Neural cell (in vitro differentiated cells): ENCODE measurements at regions not wholly inside any gene's neighbourhood (a gene's known extent, or its start where the extent isn't known, plus 50 kb on each side); places are given as distances from the start of the nearest gene placed in this dataset.

Experiments used
- EZH2 ChIP-seq: fragments of 200-600, 300-800 bp; shearing (Covaris generic), sonication (generic); IDR thresholded peaks from 2 replicates; pipeline ENCODE4 v1.6.1; 2014; ENCODE audit warnings: antibody characterized with exemption, low read length, borderline replicate concordance, mild to moderate bottlenecking; ENCODE audit not compliant: insufficient read depth, poor library complexity, severe bottlenecking
- SMC3 ChIP-seq: fragments of 450-650 bp; conservative IDR thresholded peaks from 2 replicates; pipeline ENCODE4 v1.6.1; 2014; ENCODE audit warnings: antibody characterized with exemption, mild to moderate bottlenecking, moderate library complexity; ENCODE audit not compliant: poor library complexity
- TAF1 ChIP-seq: IDR thresholded peaks from 2 replicates; pipeline ENCODE4 v1.6.1; 2012; ENCODE audit warnings: low read depth
- TF ChIP-seq, protein P1 (sequence below): fragments of 450-650 bp; IDR thresholded peaks from 2 replicates; pipeline ENCODE4 v1.5.1; 2014; ENCODE audit warnings: antibody characterized with exemption, mild to moderate bottlenecking, moderate library complexity; ENCODE audit not compliant: poor library complexity, severe bottlenecking

DNA sequence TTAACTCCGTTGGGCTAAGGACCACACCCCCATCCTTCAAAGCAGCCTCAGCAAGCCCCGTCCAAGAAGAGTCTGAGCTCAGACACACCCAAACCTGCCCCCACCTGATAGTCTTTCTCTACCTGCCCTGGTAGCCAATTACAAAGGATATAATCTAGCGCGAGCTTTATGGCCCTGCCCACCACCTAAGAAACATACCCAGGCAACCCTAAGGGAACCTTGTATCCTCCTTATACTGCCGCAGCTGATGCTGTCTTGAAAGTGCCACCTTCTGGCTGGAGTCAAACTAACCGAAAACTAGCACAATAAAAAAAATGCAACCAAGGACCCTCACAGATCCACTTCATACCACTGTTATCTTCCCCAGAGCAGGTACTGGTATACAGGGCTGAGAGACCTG, 628.3 kb upstream of the REG3G start:
- TF ChIP-seq SMC3 (no peak), EZH2 (no peak), TAF1 (no peak)
- TF ChIP-seq, protein P1, sequence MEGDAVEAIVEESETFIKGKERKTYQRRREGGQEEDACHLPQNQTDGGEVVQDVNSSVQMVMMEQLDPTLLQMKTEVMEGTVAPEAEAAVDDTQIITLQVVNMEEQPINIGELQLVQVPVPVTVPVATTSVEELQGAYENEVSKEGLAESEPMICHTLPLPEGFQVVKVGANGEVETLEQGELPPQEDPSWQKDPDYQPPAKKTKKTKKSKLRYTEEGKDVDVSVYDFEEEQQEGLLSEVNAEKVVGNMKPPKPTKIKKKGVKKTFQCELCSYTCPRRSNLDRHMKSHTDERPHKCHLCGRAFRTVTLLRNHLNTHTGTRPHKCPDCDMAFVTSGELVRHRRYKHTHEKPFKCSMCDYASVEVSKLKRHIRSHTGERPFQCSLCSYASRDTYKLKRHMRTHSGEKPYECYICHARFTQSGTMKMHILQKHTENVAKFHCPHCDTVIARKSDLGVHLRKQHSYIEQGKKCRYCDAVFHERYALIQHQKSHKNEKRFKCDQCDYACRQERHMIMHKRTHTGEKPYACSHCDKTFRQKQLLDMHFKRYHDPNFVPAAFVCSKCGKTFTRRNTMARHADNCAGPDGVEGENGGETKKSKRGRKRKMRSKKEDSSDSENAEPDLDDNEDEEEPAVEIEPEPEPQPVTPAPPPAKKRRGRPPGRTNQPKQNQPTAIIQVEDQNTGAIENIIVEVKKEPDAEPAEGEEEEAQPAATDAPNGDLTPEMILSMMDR = no peak
